Dedifferentiated amniotic fluid mesenchymal stem cell (primary cell): ENCODE measurements at regions not wholly inside any gene's neighbourhood (a gene's known extent, or its start where the extent isn't known, plus 50 kb on each side); places are given as distances from the start of the nearest gene placed in this dataset.
"Not testable (repeated sequence)": the region's sequence is repeated elsewhere in the genome, so short reads cannot be mapped to it uniquely, and the experiment has no call there.

Experiments used
- DNase-seq: peaks from one replicate; pipeline ENCODE4 v3.0.0-alpha.2; 2016; ENCODE audit errors: extremely low spot score

DNA sequence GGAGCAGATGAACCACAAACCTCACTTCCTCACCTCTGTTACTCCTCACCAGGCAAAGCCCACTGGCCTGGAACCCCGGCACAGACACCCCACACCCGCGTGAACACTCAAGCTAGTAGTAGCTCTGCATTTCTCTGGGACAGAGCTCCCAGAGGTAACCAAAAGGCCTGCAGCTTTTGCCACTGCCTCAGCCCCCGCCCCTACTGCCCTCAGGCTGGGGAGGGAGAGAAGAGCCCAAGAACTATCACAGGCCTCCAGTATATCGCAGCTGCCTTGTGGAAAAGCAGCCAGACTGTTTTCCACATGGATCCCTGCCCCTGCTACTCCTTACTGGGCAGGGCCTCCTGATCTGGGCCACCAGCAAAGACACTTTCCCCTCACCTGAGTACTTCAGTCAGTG, 728.7 kb upstream of the ACTRT1 start:
- DNase-seq = no peak

DNA sequence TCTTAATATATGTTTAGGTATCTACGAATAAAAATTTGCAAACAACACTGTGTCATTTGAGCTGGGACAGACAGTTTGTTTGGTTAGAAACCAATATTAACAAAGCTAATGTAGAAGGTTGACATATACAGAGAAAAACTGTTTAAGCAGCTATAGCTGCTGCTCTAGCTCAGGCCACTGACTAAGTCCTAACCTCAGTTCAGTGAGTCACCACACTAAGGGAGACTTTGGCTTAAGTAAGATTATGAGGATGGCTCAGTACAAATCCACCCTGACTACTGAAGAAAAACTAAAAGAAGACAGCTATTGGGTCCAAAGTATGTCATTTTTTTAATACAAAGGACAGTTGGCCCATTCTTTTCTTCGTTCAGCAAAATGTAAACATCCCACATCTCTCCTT, 717.3 kb upstream of the ACTRT1 start:
- no peak for DNase-seq

DNA sequence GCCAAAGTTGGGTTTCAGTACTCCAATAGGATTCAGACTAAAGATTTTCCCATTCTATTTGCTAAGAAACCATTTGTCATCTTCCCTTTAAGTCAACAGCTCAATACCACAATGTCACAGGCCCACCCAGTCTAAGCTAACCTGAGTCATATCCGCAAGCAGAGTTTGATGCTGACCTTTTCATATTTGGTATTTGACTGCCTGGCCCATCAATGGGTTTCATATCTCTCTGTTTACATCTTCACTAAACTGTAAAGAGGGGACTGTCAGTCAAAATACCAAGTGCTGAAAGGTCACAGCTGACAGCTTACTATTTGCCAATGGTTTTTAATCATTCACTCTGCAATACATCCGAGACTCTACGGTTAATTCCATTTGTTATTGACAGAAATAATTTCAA, 707.5 kb upstream of the ACTRT1 start:
- no peak for DNase-seq

DNA sequence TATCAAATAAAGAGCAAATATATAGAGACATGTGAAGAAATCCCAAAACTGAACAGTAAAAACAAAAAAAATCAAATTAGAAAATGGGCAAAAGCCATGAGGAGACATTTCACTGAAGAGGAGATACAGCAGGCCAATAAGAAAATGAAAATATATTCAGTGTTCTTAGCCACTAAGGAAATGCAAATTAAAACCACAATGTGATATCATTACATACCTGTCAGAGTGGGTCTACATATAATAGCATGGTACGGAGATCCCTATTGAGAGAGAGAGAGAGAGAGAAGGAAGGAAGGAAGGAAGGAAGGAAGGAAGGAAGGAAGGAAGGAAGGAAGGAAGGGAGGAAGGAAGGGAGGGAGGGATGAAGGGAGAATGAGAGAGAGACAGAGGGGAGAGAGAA, 707.0 kb upstream of the ACTRT1 start:
- no peak for DNase-seq

GRCh38 chrX:128754130-128754529, 701.9 kb upstream of the ACTRT1 start:
- no peak for DNase-seq

- DNase-seq = no peak
Observed at GRCh38 chrX:128739539-128739938, 687.3 kb upstream of the ACTRT1 start.

DNA sequence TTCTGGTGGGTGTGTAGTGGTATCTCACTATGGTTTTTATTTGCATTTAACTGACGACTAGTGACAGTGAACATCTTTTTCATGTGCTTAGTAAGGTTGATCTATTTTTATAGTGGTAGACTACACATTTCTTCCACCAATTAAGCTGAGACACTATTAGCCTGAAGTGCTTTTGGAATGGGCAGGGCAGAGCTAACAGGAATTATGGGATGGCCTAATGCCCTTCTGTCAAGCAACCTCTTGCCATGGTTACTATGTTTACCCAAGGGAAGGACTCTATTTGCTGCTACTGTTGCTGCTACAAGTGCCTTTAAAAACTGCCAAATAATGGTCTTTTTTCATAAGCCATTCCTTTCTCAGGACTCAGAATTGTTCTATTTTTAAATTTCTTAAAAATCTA, 676.7 kb upstream of the ACTRT1 start:
- DNase-seq = no peak

DNA sequence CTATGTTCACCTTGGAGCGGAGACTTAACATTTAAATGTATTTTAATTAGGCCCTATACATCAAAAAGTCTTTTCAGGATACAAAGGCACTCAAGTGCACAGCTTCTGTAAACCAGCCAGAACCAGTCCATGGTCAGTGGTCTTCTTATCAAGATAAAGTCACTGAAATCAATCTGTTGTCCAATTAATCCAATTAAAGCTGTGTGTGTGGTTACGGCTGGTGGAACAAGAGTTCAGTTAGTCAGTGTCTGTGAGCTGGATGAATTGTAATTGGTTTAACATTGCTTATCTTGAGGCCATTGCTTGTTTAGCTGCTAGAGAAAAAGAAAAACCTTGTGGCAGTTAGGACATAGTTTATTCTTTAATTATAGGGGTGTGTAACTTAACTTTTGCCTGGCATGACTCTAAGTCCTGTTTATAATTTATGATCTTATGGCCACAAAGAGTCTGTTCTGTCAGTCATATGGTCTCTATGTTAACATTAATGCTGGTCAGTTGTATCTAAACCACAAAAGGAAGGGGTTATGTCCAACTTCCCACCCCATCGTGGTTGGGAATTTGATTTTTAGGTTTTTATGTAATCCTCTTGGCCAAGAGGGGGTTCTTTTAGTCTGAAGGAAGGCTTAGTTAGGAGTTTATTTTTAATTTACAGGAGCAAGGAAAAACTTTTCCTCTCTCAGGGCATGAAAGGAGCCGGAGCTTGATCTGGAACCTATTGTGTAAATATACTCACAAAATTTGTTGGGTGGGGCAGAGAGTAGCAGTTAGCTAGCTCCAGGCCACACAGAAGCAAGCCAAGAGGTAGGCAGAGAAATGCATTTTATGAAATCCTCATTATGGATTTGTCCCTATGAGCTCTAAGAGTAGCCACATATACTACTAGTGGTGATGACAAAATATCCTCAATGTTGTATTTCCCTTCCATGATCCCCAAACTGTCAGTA, 665.7 kb upstream of the ACTRT1 start:
- no peak for DNase-seq

DNA sequence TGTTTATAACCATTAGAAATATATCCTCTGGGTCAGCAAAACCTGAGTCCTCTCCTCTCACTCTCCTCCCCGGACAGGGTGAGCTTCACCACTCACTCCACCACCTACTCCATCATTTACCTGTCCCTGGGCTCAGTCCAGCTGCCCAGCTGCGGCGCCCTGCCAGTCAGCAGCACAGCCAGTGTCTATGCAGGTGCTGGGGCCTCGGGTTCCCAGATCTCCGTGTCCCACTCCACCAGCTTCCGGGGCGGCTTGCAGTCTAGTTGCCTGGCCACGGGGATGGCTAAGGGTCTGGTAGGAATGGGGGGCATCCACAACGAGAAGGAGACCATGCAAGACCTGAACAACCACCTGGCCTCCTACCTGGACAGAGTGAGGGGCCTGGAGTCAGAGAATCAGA, 662.2 kb upstream of the ACTRT1 start:
- DNase-seq = no peak

- no peak for DNase-seq
Observed at GRCh38 chrX:128699716-128700285, 647.6 kb upstream of the ACTRT1 start.

GRCh38 chrX:128698573-128699181, 646.5 kb upstream of the ACTRT1 start:
- DNase-seq = no peak

DNA sequence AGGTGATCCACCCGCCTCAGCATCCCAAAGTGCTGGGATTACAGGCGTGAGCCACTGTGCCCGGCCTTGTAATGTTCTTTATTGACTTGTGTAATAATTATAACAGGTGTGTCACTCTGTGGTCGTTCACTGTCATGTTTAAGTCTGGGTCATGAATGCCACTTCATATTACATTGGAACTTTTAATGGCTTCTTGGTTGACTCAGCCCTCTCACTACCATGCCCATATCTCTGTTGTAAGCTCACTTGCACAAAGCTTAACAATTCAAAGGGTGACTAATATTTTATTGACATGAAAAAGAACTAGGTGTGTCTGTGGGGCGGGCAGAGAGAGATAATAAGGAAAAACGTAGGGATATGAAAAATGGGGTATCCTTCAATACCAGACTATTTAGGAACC, 639.7 kb upstream of the ACTRT1 start:
- no peak for DNase-seq

- no peak for DNase-seq
Observed at GRCh38 chrX:128685387-128685786, 633.2 kb upstream of the ACTRT1 start.

GRCh38 chrX:128676651-128677050, 624.4 kb upstream of the ACTRT1 start:
- no peak for DNase-seq

DNA sequence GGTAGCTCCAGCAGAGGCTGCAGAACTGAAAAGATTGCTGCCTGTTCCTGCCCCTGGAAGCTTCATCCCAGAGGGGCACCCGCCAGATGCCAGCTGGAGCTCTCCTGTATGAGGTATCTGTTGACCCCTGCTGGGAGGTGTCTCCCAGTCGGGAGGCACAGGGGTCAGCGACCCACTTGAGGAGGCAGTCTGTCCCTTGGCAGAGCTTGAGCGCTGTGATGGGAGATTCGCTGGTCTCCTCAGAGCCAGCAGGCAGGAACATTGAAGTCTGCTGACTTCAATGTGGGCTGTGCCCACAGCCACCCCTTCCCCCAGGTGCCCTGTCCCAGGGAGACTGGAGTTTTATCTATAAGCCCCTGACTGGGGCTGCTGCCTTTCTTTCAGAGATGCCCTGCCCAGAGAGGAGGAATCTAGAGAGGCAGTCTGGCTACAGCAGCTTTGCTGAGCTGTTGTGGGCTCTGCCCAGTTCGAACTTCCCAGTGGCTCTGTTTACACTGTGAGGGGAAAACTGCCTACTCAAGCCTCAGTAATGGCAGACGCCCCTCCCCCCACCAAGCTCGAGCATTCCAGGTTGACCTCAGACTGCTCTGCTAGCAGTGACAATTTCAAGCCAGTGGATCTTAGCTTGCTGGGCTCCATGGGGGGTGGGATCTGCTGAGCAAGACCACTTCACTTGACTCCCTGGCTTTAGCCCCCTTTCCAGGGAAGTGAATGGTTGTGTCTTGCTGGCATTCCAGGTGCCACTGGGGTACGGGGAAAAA, 622.3 kb upstream of the ACTRT1 start:
- not testable (repeated sequence) for DNase-seq

- DNase-seq = no peak
Observed at GRCh38 chrX:128664211-128664610, 612.0 kb upstream of the ACTRT1 start.

GRCh38 chrX:128653524-128654060, 601.4 kb upstream of the ACTRT1 start:
- no peak for DNase-seq

- no peak for DNase-seq
Observed at GRCh38 chrX:128650326-128650725, 598.1 kb upstream of the ACTRT1 start.

- no peak for DNase-seq
Observed at GRCh38 chrX:128634754-128635153, 582.6 kb upstream of the ACTRT1 start.

DNA sequence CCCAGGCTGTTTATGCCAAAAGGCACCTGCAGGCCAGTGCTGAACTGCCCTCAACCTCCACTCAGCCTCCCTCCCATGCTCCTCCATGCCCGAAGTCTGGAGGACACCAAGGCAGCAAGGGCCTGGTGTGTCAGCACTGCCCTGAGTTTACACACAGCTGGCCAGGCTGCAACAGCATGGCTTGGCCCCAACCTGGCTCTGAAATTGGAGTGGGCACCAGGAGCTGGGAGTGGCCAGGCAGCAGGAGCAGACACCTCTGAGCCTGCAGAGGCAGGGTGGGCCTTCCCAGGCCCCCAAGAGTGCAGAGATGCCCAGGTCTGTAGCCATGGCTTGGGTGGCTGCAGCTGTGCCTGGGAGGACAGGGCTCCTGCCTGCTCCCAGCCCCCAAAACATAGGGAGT, 571.2 kb upstream of the ACTRT1 start:
- DNase-seq = no peak

GRCh38 chrX:128622296-128622695, 570.1 kb upstream of the ACTRT1 start:
- DNase-seq = no peak

GRCh38 chrX:128619490-128619889, 567.3 kb upstream of the ACTRT1 start:
- DNase-seq = no peak
